ENCODE measurements at regions not wholly inside any gene's neighbourhood (a gene's known extent, or its start where the extent isn't known, plus 50 kb on each side); places are given as distances from the start of the nearest gene placed in this dataset.

GRCh38 chr6:27188061-27188884, 59.2 kb upstream of the PRSS16 start (continued):
- no peak for TF ChIP-seq PLSCR1 (CRISPR knock-in tag; IDR thresholded peaks at IDR 0.05; ENCODE audit: borderline replicate concordance)

GRCh38 chr6:27188885-27189418, 58.5 kb upstream of the PRSS16 start:
- peak overlapping the region; percentile 53 to 76 (median 75) for H3K4me3 ChIP-seq (replicated peaks in 1 of 3; ENCODE audit: insufficient read depth in 1 of 3, low read depth in 2 of 3, low read length in 3 of 3)
- H3K79me2 ChIP-seq (ENCODE audit: insufficient read depth, low read length): no peaks in the 10 kb centered on the region
- FAIRE-seq (peak; percentile 76), ATAC-seq (peak; percentile 88), DNase-seq (ENCODE audit: low spot score) (peak; percentile 66)
- no peak overlapping the region for H3K9ac ChIP-seq (ENCODE audit: insufficient read depth, low read depth, low read length)
- intact Hi-C loops (cut with micrococcal nuclease; ENCODE audit: unreplicated experiment) (loop anchor here (1.0 to 5.0 kb wide), 6 partner anchors 40 to 706 kb away; no protein-coding TSS in a partner anchor), in situ Hi-C loops (cut with HindIII; ENCODE audit: extremely low pct_ligation_motif_present, low pct_unique_long_range_greater_than_20kb) (no loop called here)
- peaks cover 16% of the 10 kb centered on the region for H3K4me1 ChIP-seq (ENCODE audit: insufficient read depth, low read length)
- ChIA-PET CTCF (ENCODE audit: low intra/inter-chr PET ratio, low total read pairs) (interaction anchor here (0.9 to 2.1 kb wide), 6 partner anchors 421 to 707 kb away, joined by 3 to 9 read pairs (median 6); no protein-coding TSS in a partner anchor), POLR2A (no interaction called here)
- H3K27ac ChIP-seq (ENCODE audit: extremely low read length, insufficient read depth, low read length): no peak overlapping the region
- no peaks in the 10 kb centered on the region for H3K36me3 ChIP-seq (replicated peaks in 1 of 2; ENCODE audit: control insufficient read depth in 1 of 2, insufficient read depth in 2 of 2, low read length in 2 of 2)
- H3K4me2 ChIP-seq (ENCODE audit: low read depth, low read length): peak overlapping the region; percentile 97
- H2AFZ ChIP-seq (ENCODE audit: low read length): no peak overlapping the region
- no TSS peak for BruUV-seq (replicated peaks)
- H4K20me1 ChIP-seq (ENCODE audit: insufficient read depth, low read length): no peaks in the 10 kb centered on the region
- WGBS (ENCODE audit: low lambda C conversion rate): 26% methylated on average over 10 of the region's 10 CpGs
- H3K27me3 ChIP-seq (ENCODE audit: control insufficient read depth in 1 of 2, insufficient read depth in 2 of 2, low read length in 2 of 2): peaks cover 0 to 26% of the 10 kb centered on the region in 2 experiments; a peak in 3 of 5 replicates
- no peaks in the 10 kb centered on the region for H3K9me3 ChIP-seq (ENCODE audit: low read length)
- peak; percentile 79 for TF ChIP-seq CTCF (CRISPR knock-in tag; IDR thresholded peaks at IDR 0.05)
- peak; percentile 1 for TF ChIP-seq YY1 (IDR thresholded peaks at IDR 0.05; ENCODE audit: insufficient read depth, insufficient replicate concordance, low read depth, low read length)
- TF ChIP-seq ZNF614 (CRISPR knock-in tag; IDR thresholded peaks at IDR 0.05; ENCODE audit: borderline replicate concordance): 0 out of 2 replicates have a peak, but pooled peaks have one; percentile 40
- peak; percentile 71 for TF ChIP-seq SMC3 (IDR thresholded peaks at IDR 0.05; ENCODE audit: low read length)
- no peak for TF ChIP-seq HDAC2 (CRISPR knock-in tag; IDR thresholded peaks at IDR 0.05)
- peak; percentile 21; the same call in 1 of the 2 replicates for TF ChIP-seq KDM3A (CRISPR knock-in tag; IDR thresholded peaks at IDR 0.05; ENCODE audit: low read depth)
- peak; percentile 60 for TF ChIP-seq PRPF4 (IDR thresholded peaks at IDR 0.05; ENCODE audit: low read depth, low read length, poor library complexity, severe bottlenecking)
- TF ChIP-seq PHF20 (CRISPR knock-in tag; IDR thresholded peaks at IDR 0.05): no peak
- TF ChIP-seq RAD21 (CRISPR knock-in tag; IDR thresholded peaks at IDR 0.05): peak; percentile 82
- 0 out of 2 replicates have a peak, but pooled peaks have one; percentile 19 for TF ChIP-seq CHD2 (IDR thresholded peaks at IDR 0.05; ENCODE audit: low read depth, low read length)
- TF ChIP-seq ZNF281 (CRISPR knock-in tag; IDR thresholded peaks at IDR 0.05; ENCODE audit: borderline replicate concordance): peak; percentile 88

All from HepG2 (cell line).